ENCODE measurements at regions not wholly inside any gene's neighbourhood (a gene's known extent, or its start where the extent isn't known, plus 50 kb on each side); places are given as distances from the start of the nearest gene placed in this dataset.
"Not testable (repeated sequence)": the region's sequence is repeated elsewhere in the genome, so short reads cannot be mapped to it uniquely, and the experiment has no call there.

DNA sequence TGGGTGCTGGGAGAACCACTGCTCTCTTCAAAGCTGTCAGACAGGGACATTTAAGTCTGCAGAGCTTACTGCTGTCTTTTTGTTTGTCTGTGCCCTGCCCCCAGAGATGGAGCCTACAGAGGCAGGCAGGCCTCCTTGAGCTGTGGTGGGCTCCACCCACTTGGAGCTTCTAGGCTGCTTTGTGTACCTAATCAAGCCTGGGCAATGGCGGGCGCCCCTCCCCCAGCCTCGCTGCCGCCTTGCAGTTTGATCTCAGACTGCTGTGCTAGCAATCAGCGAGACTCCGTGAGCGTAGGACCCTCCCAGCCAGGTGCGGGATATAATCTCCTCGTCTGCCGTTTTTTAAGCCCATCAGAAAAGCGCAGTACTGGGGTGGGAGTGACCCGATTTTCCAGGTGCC is 125.6 kb upstream of the LRATD1 start:
- TF ChIP-seq, protein P1, sequence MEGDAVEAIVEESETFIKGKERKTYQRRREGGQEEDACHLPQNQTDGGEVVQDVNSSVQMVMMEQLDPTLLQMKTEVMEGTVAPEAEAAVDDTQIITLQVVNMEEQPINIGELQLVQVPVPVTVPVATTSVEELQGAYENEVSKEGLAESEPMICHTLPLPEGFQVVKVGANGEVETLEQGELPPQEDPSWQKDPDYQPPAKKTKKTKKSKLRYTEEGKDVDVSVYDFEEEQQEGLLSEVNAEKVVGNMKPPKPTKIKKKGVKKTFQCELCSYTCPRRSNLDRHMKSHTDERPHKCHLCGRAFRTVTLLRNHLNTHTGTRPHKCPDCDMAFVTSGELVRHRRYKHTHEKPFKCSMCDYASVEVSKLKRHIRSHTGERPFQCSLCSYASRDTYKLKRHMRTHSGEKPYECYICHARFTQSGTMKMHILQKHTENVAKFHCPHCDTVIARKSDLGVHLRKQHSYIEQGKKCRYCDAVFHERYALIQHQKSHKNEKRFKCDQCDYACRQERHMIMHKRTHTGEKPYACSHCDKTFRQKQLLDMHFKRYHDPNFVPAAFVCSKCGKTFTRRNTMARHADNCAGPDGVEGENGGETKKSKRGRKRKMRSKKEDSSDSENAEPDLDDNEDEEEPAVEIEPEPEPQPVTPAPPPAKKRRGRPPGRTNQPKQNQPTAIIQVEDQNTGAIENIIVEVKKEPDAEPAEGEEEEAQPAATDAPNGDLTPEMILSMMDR (IDR thresholded peaks at IDR 0.05), result not testable (repeated sequence)
- TF ChIP-seq POLR2A (IDR thresholded peaks at IDR 0.05), result not testable (repeated sequence)

Measured in heart left ventricle (tissue), 13 donors.